ENCODE measurements at regions not wholly inside any gene's neighbourhood (a gene's known extent, or its start where the extent isn't known, plus 50 kb on each side); places are given as distances from the start of the nearest gene placed in this dataset.

- ChIA-PET POLR2A (no interaction called here), SMC1A (ENCODE audit: uncharacterized antibody, unreplicated experiment) (interaction anchor here (0.6 to 4.8 kb wide), 6 partner anchors 11 to 672 kb away, joined by 3 to 30 read pairs (median 10); no protein-coding TSS in a partner anchor), RAD21 (ENCODE audit: unreplicated experiment) (no interaction called here), CTCF (interaction anchor here (1.1 to 9.5 kb wide), 17 partner anchors 8 to 704 kb away, joined by 3 to 119 read pairs (median 15); no protein-coding TSS in a partner anchor)
- ATAC-seq: no peak
- no peak overlapping the region for H3K9ac ChIP-seq (ENCODE audit: control insufficient read depth, insufficient read depth, low read length)
- no TSS peak for BruUV-seq (replicated peaks)
- DNase-seq (ENCODE audit: low read depth, low spot score): no peak
- in situ Hi-C loops (cut with MboI): no loop called here
- TF ChIP-seq BACH1 (IDR thresholded peaks at IDR 0.05; ENCODE audit: borderline replicate concordance) (no peak), STAT3 (IDR thresholded peaks at IDR 0.05; ENCODE audit: low read depth, low read length) (no peak), ZNF217 (IDR thresholded peaks at IDR 0.05) (no peak), TBL1XR1 (IDR thresholded peaks at IDR 0.05; ENCODE audit: low read depth, low read length) (no peak), CHD1 (IDR thresholded peaks at IDR 0.05; ENCODE audit: low read depth, low read length) (no peak), RAD21 (IDR thresholded peaks at IDR 0.05; ENCODE audit: insufficient read depth, low read depth, low read length) (no peak), RFX5 (IDR thresholded peaks at IDR 0.05; ENCODE audit: low read depth, low read length) (no peak), ZNF207 (IDR thresholded peaks at IDR 0.05; ENCODE audit: borderline replicate concordance) (no peak), MTA2 (IDR thresholded peaks at IDR 0.05; ENCODE audit: low read depth) (no peak), NR2F1 (conservative IDR thresholded peaks at IDR 0.05) (no peak)
- TF ChIP-seq, protein P1, sequence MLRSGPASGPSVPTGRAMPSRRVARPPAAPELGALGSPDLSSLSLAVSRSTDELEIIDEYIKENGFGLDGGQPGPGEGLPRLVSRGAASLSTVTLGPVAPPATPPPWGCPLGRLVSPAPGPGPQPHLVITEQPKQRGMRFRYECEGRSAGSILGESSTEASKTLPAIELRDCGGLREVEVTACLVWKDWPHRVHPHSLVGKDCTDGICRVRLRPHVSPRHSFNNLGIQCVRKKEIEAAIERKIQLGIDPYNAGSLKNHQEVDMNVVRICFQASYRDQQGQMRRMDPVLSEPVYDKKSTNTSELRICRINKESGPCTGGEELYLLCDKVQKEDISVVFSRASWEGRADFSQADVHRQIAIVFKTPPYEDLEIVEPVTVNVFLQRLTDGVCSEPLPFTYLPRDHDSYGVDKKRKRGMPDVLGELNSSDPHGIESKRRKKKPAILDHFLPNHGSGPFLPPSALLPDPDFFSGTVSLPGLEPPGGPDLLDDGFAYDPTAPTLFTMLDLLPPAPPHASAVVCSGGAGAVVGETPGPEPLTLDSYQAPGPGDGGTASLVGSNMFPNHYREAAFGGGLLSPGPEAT (IDR thresholded peaks at IDR 0.05; ENCODE audit: low read depth): no peak
- TF ChIP-seq, protein P2, sequence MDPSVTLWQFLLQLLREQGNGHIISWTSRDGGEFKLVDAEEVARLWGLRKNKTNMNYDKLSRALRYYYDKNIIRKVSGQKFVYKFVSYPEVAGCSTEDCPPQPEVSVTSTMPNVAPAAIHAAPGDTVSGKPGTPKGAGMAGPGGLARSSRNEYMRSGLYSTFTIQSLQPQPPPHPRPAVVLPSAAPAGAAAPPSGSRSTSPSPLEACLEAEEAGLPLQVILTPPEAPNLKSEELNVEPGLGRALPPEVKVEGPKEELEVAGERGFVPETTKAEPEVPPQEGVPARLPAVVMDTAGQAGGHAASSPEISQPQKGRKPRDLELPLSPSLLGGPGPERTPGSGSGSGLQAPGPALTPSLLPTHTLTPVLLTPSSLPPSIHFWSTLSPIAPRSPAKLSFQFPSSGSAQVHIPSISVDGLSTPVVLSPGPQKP (IDR thresholded peaks at IDR 0.05; ENCODE audit: low read depth, low read length): no peak
- TF ChIP-seq, protein P3, sequence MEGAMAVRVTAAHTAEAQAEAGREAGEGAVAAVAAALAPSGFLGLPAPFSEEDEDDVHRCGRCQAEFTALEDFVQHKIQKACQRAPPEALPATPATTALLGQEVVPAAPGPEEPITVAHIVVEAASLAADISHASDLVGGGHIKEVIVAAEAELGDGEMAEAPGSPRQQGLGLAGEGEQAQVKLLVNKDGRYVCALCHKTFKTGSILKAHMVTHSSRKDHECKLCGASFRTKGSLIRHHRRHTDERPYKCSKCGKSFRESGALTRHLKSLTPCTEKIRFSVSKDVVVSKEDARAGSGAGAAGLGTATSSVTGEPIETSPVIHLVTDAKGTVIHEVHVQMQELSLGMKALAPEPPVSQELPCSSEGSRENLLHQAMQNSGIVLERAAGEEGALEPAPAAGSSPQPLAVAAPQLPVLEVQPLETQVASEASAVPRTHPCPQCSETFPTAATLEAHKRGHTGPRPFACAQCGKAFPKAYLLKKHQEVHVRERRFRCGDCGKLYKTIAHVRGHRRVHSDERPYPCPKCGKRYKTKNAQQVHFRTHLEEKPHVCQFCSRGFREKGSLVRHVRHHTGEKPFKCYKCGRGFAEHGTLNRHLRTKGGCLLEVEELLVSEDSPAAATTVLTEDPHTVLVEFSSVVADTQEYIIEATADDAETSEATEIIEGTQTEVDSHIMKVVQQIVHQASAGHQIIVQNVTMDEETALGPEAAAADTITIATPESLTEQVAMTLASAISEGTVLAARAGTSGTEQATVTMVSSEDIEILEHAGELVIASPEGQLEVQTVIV (IDR thresholded peaks at IDR 0.05; ENCODE audit: borderline replicate concordance, partially characterized antibody): no peak
- FAIRE-seq: no peak
- no peaks in the 10 kb centered on the region for H3K9me3 ChIP-seq (replicated peaks; ENCODE audit: control insufficient read depth, insufficient read depth, low read length)
- no peak overlapping the region for H3K4me2 ChIP-seq (ENCODE audit: control insufficient read depth, insufficient read depth)
- peaks cover 2 to 3% of the 10 kb centered on the region in 2 experiments; a peak in 2 of 4 replicates for H3K27me3 ChIP-seq (replicated peaks in 1 of 2; ENCODE audit: control insufficient read depth in 2 of 2, insufficient read depth in 2 of 2, low read length in 1 of 2)
- no peaks in the 10 kb centered on the region for H3K4me1 ChIP-seq (ENCODE audit: control insufficient read depth, insufficient read depth, low read length)
- intact Hi-C loops (cut with micrococcal nuclease; ENCODE audit: unreplicated experiment): loop anchor here (5.0 kb wide), 2 partner anchors 673 to 688 kb away; no protein-coding TSS in a partner anchor
- no peaks in the 10 kb centered on the region for H4K20me1 ChIP-seq (ENCODE audit: control insufficient read depth, insufficient read depth)
- H2AFZ ChIP-seq (ENCODE audit: control insufficient read depth, low read depth, low read length): no peak overlapping the region
- no peaks in the 10 kb centered on the region for H3K36me3 ChIP-seq (ENCODE audit: control insufficient read depth in 2 of 2, insufficient read depth in 2 of 2, low read length in 1 of 2)
- no peaks in the 10 kb centered on the region for H3K79me2 ChIP-seq (ENCODE audit: control insufficient read depth, insufficient read depth, low read length)
- H3K4me3 ChIP-seq: no peak overlapping the region
- H3K27ac ChIP-seq (ENCODE audit: control insufficient read depth, insufficient read depth): no peak overlapping the region
- WGBS (ENCODE audit: insufficient coverage, insufficient replicate concordance, low lambda C conversion rate, missing lambda C conversion rate): 34% methylated on average over 4 of the region's 4 CpGs
Observed at GRCh38 chr11:128158860-128159259, 428.5 kb downstream of the ETS1 start.

Measured in GM12878 (cell line).